OCI-LY1 (cell line): ENCODE measurements at regions not wholly inside any gene's neighbourhood (a gene's known extent, or its start where the extent isn't known, plus 50 kb on each side); places are given as distances from the start of the nearest gene placed in this dataset.

Experiments used
- H2AFZ ChIP-seq: fragments of 200-600 bp; sonication (generic), shearing (Covaris generic); 2 replicates; pipeline ENCODE4 v1.6.0; 2014; ENCODE audit warnings: antibody characterized with exemption, mild to moderate bottlenecking, low read length
- H3F3A ChIP-seq: fragments of 200-600 bp; sonication (generic), shearing (Covaris generic); 2 replicates; pipeline ENCODE4 v1.6.0; 2014; ENCODE audit warnings: mild to moderate bottlenecking, antibody characterized with exemption, low read length, moderate library complexity; ENCODE audit not compliant: insufficient read depth
- H3K27ac ChIP-seq: fragments of 200-600 bp; sonication (generic); 2 replicates; pipeline ENCODE4 v1.5.1; 2014; ENCODE audit warnings: low read length, mixed run types, mild to moderate bottlenecking, low read depth; ENCODE audit not compliant: poor library complexity, severe bottlenecking
- H3K27me3 ChIP-seq: fragments of 200-600 bp; sonication (generic); 2 replicates; pipeline ENCODE4 v1.6.0; 2014; ENCODE audit warnings: antibody characterized with exemption, mild to moderate bottlenecking, low read length, moderate library complexity; ENCODE audit not compliant: insufficient read depth
- H3K36me3 ChIP-seq: fragments of 200-600 bp; sonication (generic); 2 replicates; pipeline ENCODE4 v1.6.1; 2014; ENCODE audit warnings: mild to moderate bottlenecking, antibody characterized with exemption, low read length, moderate library complexity, mixed read lengths; ENCODE audit not compliant: insufficient read depth
- H3K4me1 ChIP-seq: fragments of 200-600 bp; sonication (generic); 2 replicates; pipeline ENCODE4 v1.5.1; 2014; ENCODE audit warnings: mild to moderate bottlenecking, low read length, moderate library complexity; ENCODE audit not compliant: insufficient read depth, severe bottlenecking
- H3K4me2 ChIP-seq: fragments of 200-600 bp; sonication (generic), shearing (Covaris generic); 2 replicates; pipeline ENCODE4 v1.6.1; 2014; ENCODE audit warnings: low read length
- H3K4me3 ChIP-seq: fragments of 200-600 bp; sonication (generic); 2 replicates; pipeline ENCODE4 v1.5.1; 2014; ENCODE audit warnings: low read length, low read depth, mild to moderate bottlenecking, mixed read lengths; ENCODE audit not compliant: poor library complexity, severe bottlenecking
- H3K79me2 ChIP-seq: fragments of 200-600 bp; shearing (Covaris generic); 2 replicates; pipeline ENCODE4 v1.6.1; 2016; ENCODE audit warnings: mixed run types, low read length, mixed read lengths; ENCODE audit not compliant: insufficient read depth
- H3K9ac ChIP-seq: fragments of 200-600 bp; sonication (generic), shearing (Covaris generic); 2 replicates; pipeline ENCODE4 v1.6.1; 2014; ENCODE audit warnings: mild to moderate bottlenecking, low read length, mixed read lengths
- H3K9me2 ChIP-seq: fragments of 200-600 bp; sonication (generic), shearing (Covaris generic); 2 replicates; pipeline ENCODE4 v1.6.1; 2014; ENCODE audit warnings: low read depth, mild to moderate bottlenecking, low read length, mixed read lengths
- H3K9me3 ChIP-seq: fragments of 200-600 bp; shearing (Covaris generic); 2 replicates; pipeline ENCODE4 v1.6.1; 2014; ENCODE audit warnings: low read length, mixed read lengths
- H4K20me1 ChIP-seq: fragments of 200-600 bp; sonication (generic), shearing (Covaris generic); 2 replicates; pipeline ENCODE4 v1.6.0; 2016; ENCODE audit warnings: mild to moderate bottlenecking, low read length; ENCODE audit not compliant: insufficient read depth
- CTCF ChIP-seq: fragments of 200-600 bp; sonication (generic), shearing (Covaris generic); IDR thresholded peaks from 2 replicates; pipeline ENCODE4 v1.5.1; 2017; ENCODE audit warnings: mild to moderate bottlenecking, antibody characterized with exemption, low read length, moderate library complexity, mixed read lengths
- EZH2 ChIP-seq: fragments of 200-600 bp; sonication (generic), shearing (Covaris generic); IDR thresholded peaks from 2 replicates; pipeline ENCODE4 v1.8.0; 2017; ENCODE audit warnings: borderline replicate concordance, mixed run types, mild to moderate bottlenecking, antibody characterized with exemption, low read length, moderate library complexity, mixed read lengths

DNA sequence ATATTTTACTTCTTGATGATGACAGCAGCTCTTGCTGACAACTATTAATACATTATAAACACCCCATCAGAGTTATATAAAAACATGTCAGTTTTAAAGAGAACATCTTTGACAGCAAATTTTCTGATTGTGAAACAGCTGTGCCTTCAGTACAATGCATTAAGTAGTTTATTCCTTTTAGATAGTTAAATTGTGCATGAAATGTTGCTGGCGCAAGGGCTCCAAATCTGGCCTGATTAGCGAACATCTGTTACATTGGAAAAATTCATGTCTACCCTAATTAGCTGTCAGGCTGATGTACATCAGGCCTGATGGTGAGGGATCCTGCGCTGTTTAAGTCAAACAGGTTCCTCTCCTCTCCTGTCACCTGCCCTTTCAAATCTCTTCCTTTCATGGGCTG is 171.9 kb upstream of the SP8 start:
- H3K27me3 ChIP-seq: no peaks in the 10 kb centered on the region
- H4K20me1 ChIP-seq: no peaks in the 10 kb centered on the region
- H3K9me3 ChIP-seq: no peaks in the 10 kb centered on the region
- H3K27ac ChIP-seq: no peak overlapping the region
- H3K4me2 ChIP-seq: no peak overlapping the region
- H3K36me3 ChIP-seq: no peaks in the 10 kb centered on the region
- no peak overlapping the region for H3K4me3 ChIP-seq
- no peaks in the 10 kb centered on the region for H3K4me1 ChIP-seq
- H3F3A ChIP-seq: no peaks in the 10 kb centered on the region
- no peak overlapping the region for H2AFZ ChIP-seq
- no peak for TF ChIP-seq EZH2
- TF ChIP-seq CTCF: no peak
- H3K9me2 ChIP-seq: no peaks in the 10 kb centered on the region
- H3K79me2 ChIP-seq: no peaks in the 10 kb centered on the region
- H3K9ac ChIP-seq: no peak overlapping the region

GRCh38 chr7:20959281-20959680 is 172.6 kb upstream of the SP8 start:
- Histone ChIP-seq H3K27me3 (no peaks in the 10 kb centered on the region), H3K9me2 (no peaks in the 10 kb centered on the region), H3K36me3 (no peaks in the 10 kb centered on the region), H3K9ac (no peak overlapping the region), H3K4me3 (no peak overlapping the region), H3K4me1 (no peaks in the 10 kb centered on the region), H3K27ac (no peak overlapping the region), H3F3A (no peaks in the 10 kb centered on the region), H3K79me2 (no peaks in the 10 kb centered on the region), H2AFZ (no peak overlapping the region), H3K4me2 (no peak overlapping the region), H3K9me3 (no peaks in the 10 kb centered on the region), H4K20me1 (no peaks in the 10 kb centered on the region)
- TF ChIP-seq EZH2 (no peak), CTCF (no peak)

GRCh38 chr7:20963556-20964280 is 177.0 kb upstream of the SP8 start:
- TF ChIP-seq EZH2: no peak
- no peak for TF ChIP-seq CTCF
- Histone ChIP-seq H3K4me2 (no peak overlapping the region), H3K79me2 (no peaks in the 10 kb centered on the region), H2AFZ (no peak overlapping the region), H3K4me3 (no peak overlapping the region), H3K27ac (no peak overlapping the region), H3K36me3 (no peaks in the 10 kb centered on the region), H3K27me3 (no peaks in the 10 kb centered on the region), H3K4me1 (no peaks in the 10 kb centered on the region), H3K9ac (no peak overlapping the region), H4K20me1 (no peaks in the 10 kb centered on the region; the same call in 1 of the 2 replicates), H3F3A (no peaks in the 10 kb centered on the region), H3K9me3 (no peaks in the 10 kb centered on the region), H3K9me2 (no peaks in the 10 kb centered on the region)
